ENCODE measurements at regions not wholly inside any gene's neighbourhood (a gene's known extent, or its start where the extent isn't known, plus 50 kb on each side); places are given as distances from the start of the nearest gene placed in this dataset.

DNA sequence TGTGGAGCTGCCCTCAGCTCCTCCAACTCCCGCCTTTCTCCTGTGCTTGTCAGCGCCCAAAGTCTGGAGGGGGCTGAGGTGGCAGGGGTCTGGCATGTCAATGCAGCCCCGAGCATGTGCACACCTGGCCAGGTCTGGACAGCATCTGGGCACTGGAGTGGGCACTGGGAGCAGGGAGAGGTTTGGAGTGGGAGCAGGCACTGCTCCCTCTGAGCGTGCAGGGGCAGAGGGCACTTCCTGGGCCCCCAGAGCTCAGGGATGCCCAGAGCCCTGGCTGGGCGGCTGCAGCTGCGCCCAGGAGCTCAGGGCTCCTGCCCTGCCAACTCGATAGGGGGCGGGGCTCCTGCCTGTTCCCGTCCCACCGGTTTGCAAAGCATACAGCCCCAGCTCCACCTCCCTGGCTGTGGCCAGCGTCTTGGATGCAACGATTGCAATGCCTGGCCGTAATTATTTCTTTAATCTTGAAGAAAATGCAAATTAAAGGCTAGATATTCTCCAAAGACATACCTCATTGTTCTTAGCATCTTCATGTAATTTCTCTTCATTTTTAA is 57.4 kb upstream of the LDAH start:
- ATAC-seq = no peak
- TF ChIP-seq, protein P1, sequence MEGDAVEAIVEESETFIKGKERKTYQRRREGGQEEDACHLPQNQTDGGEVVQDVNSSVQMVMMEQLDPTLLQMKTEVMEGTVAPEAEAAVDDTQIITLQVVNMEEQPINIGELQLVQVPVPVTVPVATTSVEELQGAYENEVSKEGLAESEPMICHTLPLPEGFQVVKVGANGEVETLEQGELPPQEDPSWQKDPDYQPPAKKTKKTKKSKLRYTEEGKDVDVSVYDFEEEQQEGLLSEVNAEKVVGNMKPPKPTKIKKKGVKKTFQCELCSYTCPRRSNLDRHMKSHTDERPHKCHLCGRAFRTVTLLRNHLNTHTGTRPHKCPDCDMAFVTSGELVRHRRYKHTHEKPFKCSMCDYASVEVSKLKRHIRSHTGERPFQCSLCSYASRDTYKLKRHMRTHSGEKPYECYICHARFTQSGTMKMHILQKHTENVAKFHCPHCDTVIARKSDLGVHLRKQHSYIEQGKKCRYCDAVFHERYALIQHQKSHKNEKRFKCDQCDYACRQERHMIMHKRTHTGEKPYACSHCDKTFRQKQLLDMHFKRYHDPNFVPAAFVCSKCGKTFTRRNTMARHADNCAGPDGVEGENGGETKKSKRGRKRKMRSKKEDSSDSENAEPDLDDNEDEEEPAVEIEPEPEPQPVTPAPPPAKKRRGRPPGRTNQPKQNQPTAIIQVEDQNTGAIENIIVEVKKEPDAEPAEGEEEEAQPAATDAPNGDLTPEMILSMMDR (IDR thresholded peaks at IDR 0.05) = no peak
- TF ChIP-seq POLR2A (IDR thresholded peaks at IDR 0.05) = no peak
- no peaks in the 10 kb centered on the region for H3K27me3 ChIP-seq
- WGBS, 4 donors = 59 to 73% (median 68%) methylated on average over 10 to 13 of the region's 13 CpGs
- intact Hi-C loops (cut with DNase I) = no loop called here
- no peaks in the 10 kb centered on the region for H3K36me3 ChIP-seq
- DNase-seq = no peak
- peaks cover 0 to 7% (median 0%) of the 10 kb centered on the region in 12 donors for H3K9me3 ChIP-seq
- H3K27ac ChIP-seq = no peak overlapping the region
- peaks cover 0 to 4% (median 0%) of the 10 kb centered on the region in 12 donors for H3K4me1 ChIP-seq
- H3K4me3 ChIP-seq = no peak overlapping the region

DNA sequence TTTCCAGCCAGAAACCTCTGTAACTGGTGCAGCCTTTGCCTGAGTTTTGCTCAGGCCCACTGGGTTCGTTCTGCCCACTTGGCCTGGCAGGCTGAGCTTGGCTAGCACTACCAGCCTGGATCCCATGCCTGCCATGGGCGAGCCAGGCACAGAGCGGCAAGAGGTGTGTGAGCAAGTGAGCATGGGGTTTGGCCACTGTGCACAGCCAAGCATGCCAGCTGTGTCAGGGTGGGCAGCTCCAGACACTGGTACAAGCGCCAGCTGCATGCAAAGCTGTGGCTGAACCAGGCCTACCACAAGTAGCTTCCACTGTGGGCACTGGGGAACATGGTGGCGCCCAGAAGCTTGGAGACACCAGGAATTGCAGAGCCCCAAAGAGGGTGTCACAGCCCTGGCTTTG is 56.3 kb upstream of the LDAH start:
- intact Hi-C loops (cut with DNase I) = no loop called here
- Histone ChIP-seq H3K27me3 (no peaks in the 10 kb centered on the region), H3K4me3 (no peak overlapping the region), H3K36me3 (no peaks in the 10 kb centered on the region), H3K27ac (no peak overlapping the region), H3K4me1 (peaks cover 0 to 4% (median 0%) of the 10 kb centered on the region in 12 donors), H3K9me3 (peaks cover 0 to 7% (median 0%) of the 10 kb centered on the region in 12 donors)
- ATAC-seq (no peak), DNase-seq (no peak)
- TF ChIP-seq, protein P1 (IDR thresholded peaks at IDR 0.05) = no peak
- no peak for TF ChIP-seq POLR2A (IDR thresholded peaks at IDR 0.05)
- 74 to 84% (median 80%) methylated on average over 3 to 5 of the region's 5 CpGs for WGBS, 4 donors

DNA sequence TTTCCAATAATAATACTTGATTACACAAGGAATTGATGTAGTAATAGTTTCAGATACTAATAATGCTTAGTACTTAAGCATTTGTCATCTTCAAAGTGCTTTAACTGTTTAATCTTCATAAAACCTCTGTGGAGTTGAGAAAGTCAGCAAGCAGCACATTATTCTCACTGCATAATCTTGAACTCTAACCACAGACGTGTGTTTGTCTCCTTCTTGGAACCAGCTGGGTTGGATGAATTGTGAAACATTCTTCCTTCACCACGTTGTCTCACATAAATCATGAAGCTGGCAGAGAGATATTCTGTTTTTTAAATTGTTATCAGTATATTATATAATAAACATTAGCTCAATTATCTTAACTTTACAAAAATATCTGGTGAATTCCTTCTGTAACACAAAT is 55.1 kb upstream of the LDAH start:
- ATAC-seq (no peak), DNase-seq (no peak)
- TF ChIP-seq, protein P1 (IDR thresholded peaks at IDR 0.05) = no peak
- no peak for TF ChIP-seq POLR2A (IDR thresholded peaks at IDR 0.05)
- no peak overlapping the region for H3K4me3 ChIP-seq
- H3K36me3 ChIP-seq = no peaks in the 10 kb centered on the region
- H3K27me3 ChIP-seq = no peaks in the 10 kb centered on the region
- H3K27ac ChIP-seq = no peak overlapping the region
- peaks cover 0 to 4% (median 0%) of the 10 kb centered on the region in 12 donors for H3K4me1 ChIP-seq
- WGBS, 4 donors = 8 to 25% (median 11%) methylated on average over 2 of the region's 2 CpGs
- intact Hi-C loops (cut with DNase I) = no loop called here
- H3K9me3 ChIP-seq = peaks cover 0 to 7% (median 0%) of the 10 kb centered on the region in 12 donors

All from heart left ventricle (tissue), 16 donors.